Ascending aorta (tissue), 2 donors: ENCODE measurements at regions not wholly inside any gene's neighbourhood (a gene's known extent, or its start where the extent isn't known, plus 50 kb on each side); places are given as distances from the start of the nearest gene placed in this dataset.

Experiments
- DNase-seq, 2 donors: peaks; one replicate each; pipeline ENCODE4 v3.0.0-alpha.2; 2019; ENCODE audit warnings: low spot score in 2 of 2
- H3K27ac ChIP-seq, 2 donors: fragments of 200-600 bp; sonication (generic); one replicate each; pipeline ENCODE4 v1.5.1; 2016 to 2017; ENCODE audit warnings: mild to moderate bottlenecking in 1 of 2
- H3K27me3 ChIP-seq: fragments of 200-600 bp; sonication (generic); one replicate; pipeline ENCODE4 v1.5.1; 2017
- H3K36me3 ChIP-seq, 2 donors: fragments of 200-600 bp; sonication (generic); one replicate each; pipeline ENCODE4 v1.5.1; 2016
- H3K4me1 ChIP-seq, 2 donors: fragments of 200-600 bp; sonication (generic); one replicate each; pipeline ENCODE4 v1.5.1; 2016 to 2017; ENCODE audit warnings: mild to moderate bottlenecking in 1 of 2
- H3K4me3 ChIP-seq, 2 donors: fragments of 200-600 bp; sonication (generic); one replicate each; pipeline ENCODE4 v1.5.1; 2016 to 2017; ENCODE audit warnings: mild to moderate bottlenecking in 1 of 2
- H3K9me3 ChIP-seq, 2 donors: fragments of 200-600 bp; sonication (generic); one replicate each; pipeline ENCODE4 v1.5.1; 2016
- intact Hi-C: fragments of 100-400 bp; cut with DNase I; formaldehyde crosslinking; loops from one replicate; pipeline ENCODE4 v1.15.1; 2023
- TF ChIP-seq, protein P1 (sequence below), 3 experiments: fragments of 200-600 bp in 2 of 3; fragments of 450-650 bp in 1 of 3; sonication (generic) in 2 of 3; IDR thresholded peaks; one replicate each; pipeline ENCODE4 v1.5.1; 2016 to 2019; ENCODE audit warnings: antibody characterized with exemption in 3 of 3, mild to moderate bottlenecking in 1 of 3, moderate library complexity in 1 of 3

DNA sequence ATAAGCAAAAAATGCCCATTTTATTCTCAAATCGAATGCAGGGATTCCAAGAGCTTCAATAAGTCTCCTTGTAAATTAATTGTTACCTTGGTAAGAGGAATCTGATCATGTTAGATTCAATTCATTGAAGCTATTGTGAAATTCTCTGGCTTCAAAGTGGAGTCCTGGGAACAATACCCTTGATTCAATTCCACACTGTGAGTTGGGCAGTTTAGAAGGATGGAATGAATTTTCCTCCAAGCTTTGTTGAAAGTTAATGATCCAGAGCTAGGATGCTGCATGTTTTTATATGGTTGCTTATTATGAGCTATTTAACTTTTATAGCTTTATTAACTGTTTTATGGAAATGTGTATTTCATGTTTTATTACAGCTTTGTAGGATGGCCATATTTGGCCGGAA is 89.9 kb upstream of the IGF1 start:
- Histone ChIP-seq H3K4me3 (no peak overlapping the region), H3K27me3 (no peaks in the 10 kb centered on the region), H3K9me3 (peaks cover 0 to 1% of the 10 kb centered on the region in 2 donors), H3K4me1 (no peaks in the 10 kb centered on the region), H3K27ac (no peak overlapping the region), H3K36me3 (no peaks in the 10 kb centered on the region)
- TF ChIP-seq, protein P1, sequence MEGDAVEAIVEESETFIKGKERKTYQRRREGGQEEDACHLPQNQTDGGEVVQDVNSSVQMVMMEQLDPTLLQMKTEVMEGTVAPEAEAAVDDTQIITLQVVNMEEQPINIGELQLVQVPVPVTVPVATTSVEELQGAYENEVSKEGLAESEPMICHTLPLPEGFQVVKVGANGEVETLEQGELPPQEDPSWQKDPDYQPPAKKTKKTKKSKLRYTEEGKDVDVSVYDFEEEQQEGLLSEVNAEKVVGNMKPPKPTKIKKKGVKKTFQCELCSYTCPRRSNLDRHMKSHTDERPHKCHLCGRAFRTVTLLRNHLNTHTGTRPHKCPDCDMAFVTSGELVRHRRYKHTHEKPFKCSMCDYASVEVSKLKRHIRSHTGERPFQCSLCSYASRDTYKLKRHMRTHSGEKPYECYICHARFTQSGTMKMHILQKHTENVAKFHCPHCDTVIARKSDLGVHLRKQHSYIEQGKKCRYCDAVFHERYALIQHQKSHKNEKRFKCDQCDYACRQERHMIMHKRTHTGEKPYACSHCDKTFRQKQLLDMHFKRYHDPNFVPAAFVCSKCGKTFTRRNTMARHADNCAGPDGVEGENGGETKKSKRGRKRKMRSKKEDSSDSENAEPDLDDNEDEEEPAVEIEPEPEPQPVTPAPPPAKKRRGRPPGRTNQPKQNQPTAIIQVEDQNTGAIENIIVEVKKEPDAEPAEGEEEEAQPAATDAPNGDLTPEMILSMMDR (IDR thresholded peaks at IDR 0.05): no peak
- DNase-seq: no peak
- intact Hi-C loops: no loop called here

DNA sequence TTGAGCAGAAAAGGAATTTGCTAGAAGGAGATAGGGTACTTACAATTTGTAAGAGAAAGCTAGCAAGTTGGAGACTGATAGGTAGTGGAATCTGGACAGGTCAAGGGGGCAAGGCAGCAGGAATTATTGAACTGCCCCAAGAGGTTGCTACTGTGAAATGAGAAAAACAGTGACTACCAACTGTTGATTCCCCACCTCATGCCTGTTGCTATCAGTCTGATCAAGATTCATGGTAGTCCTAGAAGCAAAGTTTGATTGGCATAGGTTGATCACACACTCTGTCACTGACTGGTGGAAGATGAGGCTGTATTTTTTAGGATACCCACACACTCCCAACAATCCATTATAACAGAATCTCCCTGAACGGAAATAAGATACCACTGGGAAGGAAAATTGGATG is 89.4 kb upstream of the IGF1 start:
- TF ChIP-seq, protein P1 (IDR thresholded peaks at IDR 0.05): no peak
- H3K4me1 ChIP-seq: no peaks in the 10 kb centered on the region
- no peak overlapping the region for H3K27ac ChIP-seq
- H3K9me3 ChIP-seq: peaks cover 0 to 5% of the 10 kb centered on the region in 2 donors
- DNase-seq: no peak
- H3K4me3 ChIP-seq: no peak overlapping the region
- intact Hi-C loops: no loop called here
- H3K27me3 ChIP-seq: no peaks in the 10 kb centered on the region
- no peaks in the 10 kb centered on the region for H3K36me3 ChIP-seq

DNA sequence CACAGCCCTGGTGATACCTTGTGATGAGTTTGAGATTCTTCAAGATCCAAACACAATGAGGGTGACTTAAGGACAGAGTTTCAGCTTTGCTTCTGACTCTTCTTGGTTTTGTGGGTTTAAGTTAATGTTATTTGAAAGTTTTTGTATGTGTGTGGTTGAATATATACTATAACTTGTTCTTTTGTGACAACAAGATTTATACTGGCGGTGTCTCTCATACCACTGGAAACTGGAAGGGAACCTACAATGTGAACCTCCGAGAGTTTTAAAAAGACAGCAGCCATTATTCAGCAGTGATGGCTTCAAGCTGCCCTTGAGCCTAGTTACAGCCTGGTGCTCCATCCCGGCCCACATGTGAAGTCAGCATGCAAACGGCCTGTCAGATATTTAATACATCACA is 87.9 kb upstream of the IGF1 start:
- TF ChIP-seq, protein P1 (IDR thresholded peaks at IDR 0.05): no peak
- Histone ChIP-seq H3K9me3 (peaks cover 0 to 5% of the 10 kb centered on the region in 2 donors), H3K27me3 (no peaks in the 10 kb centered on the region), H3K4me3 (no peak overlapping the region), H3K36me3 (no peaks in the 10 kb centered on the region), H3K4me1 (no peaks in the 10 kb centered on the region), H3K27ac (no peak overlapping the region)
- intact Hi-C loops: no loop called here
- DNase-seq: no peak

DNA sequence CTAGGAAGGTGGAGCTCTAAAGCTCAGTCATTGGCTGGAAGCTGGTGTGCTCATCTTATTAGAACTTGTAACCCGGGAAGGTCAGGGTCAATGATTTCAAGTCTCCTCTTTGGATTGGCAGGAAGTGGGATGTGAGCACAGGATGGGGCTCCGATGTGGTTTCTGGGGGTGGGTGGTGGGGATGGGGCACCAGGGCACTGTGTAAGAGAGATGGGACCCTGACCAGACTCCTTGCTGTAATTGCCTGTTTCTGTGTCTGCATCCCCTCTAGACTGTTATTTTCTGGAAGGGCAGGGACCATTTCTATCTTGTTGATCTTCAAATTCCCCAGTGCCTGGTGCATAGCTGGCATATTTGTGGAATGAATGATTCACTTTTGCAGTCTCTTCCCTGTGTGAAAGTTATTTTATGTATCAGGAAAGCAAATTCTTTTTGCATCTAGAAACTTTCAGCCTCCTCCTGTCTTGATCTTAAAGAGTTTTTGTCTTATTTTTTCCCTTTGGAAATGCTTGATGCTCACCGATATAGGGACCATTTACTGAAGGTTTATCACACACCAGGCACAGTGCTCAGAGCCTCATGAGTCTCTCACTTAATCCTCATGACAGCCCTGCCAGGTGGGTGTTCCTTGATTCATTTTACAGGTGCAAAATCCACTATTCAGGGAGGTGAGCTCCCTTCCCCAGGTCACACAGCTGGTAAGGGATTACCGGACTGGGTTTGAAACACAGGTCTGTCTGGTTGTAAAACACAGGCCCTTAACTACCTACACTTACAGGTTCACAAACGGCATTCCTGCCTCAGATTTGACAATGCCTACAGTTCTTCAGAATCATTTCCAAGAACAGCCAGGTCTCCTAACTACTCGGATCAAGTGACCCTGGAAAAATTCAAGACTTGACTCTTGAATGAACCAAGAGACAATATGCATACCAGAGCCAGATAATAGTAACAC is 86.9 kb upstream of the IGF1 start:
- no peak overlapping the region for H3K4me3 ChIP-seq
- DNase-seq: no peak
- H3K4me1 ChIP-seq: no peaks in the 10 kb centered on the region
- no peaks in the 10 kb centered on the region for H3K36me3 ChIP-seq
- intact Hi-C loops: no loop called here
- TF ChIP-seq, protein P1 (IDR thresholded peaks at IDR 0.05): no peak
- peaks cover 0 to 5% of the 10 kb centered on the region in 2 donors for H3K9me3 ChIP-seq
- H3K27me3 ChIP-seq: no peaks in the 10 kb centered on the region
- no peak overlapping the region for H3K27ac ChIP-seq

DNA sequence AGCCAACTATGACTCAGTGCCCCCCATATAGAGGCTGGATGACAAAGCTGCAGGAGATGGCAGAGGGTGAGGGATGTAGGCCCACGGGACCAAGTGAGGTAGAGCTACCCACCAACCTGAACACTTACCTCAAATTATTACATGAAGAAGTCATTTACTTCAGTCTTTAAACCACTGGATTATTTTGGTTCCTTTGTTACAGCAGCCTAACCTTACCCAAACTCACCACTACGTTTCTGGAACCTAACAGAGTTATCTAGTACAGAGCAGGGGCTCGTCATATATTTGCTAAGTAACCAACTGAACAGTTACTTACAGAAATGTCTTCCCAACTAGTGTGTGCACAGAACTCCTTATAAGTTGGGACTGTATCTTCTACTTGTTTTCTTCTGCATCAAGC is 85.2 kb upstream of the IGF1 start:
- DNase-seq: no peak
- Histone ChIP-seq H3K27ac (no peak overlapping the region), H3K9me3 (peaks cover 0 to 5% of the 10 kb centered on the region in 2 donors), H3K4me3 (no peak overlapping the region), H3K4me1 (no peaks in the 10 kb centered on the region), H3K36me3 (no peaks in the 10 kb centered on the region), H3K27me3 (no peaks in the 10 kb centered on the region)
- intact Hi-C loops: no loop called here
- TF ChIP-seq, protein P1 (IDR thresholded peaks at IDR 0.05): no peak
